ENCODE measurements at regions not wholly inside any gene's neighbourhood (a gene's known extent, or its start where the extent isn't known, plus 50 kb on each side); places are given as distances from the start of the nearest gene placed in this dataset.

GRCh38 chr6:110552076-110552475 is 75.7 kb upstream of the SLC22A16 start:
- Histone ChIP-seq H3K4me1 (ENCODE audit: control insufficient read depth, extremely low read depth, insufficient read depth, low read length) (peaks cover 14% of the 10 kb centered on the region), H3K9me1 (ENCODE audit: control insufficient read depth, extremely low read depth, insufficient read depth, low read length) (no peaks in the 10 kb centered on the region), H3K79me2 (ENCODE audit: control insufficient read depth, insufficient read depth, low read length) (no peaks in the 10 kb centered on the region), H3K4me3 (ENCODE audit: control insufficient read depth in 2 of 3, extremely low read depth in 1 of 3, insufficient read depth in 2 of 3, low read depth in 1 of 3, low read length in 3 of 3) (no peak overlapping the region), H3K27me3 (ENCODE audit: control insufficient read depth, extremely low read depth, insufficient read depth, low read length) (no peaks in the 10 kb centered on the region), H3K4me2 (ENCODE audit: control insufficient read depth, extremely low read depth, insufficient read depth, low read depth, low read length) (no peak overlapping the region), H3K36me3 (ENCODE audit: control insufficient read depth in 2 of 2, extremely low read depth in 1 of 2, insufficient read depth in 2 of 2, low read length in 2 of 2) (no peaks in the 10 kb centered on the region), H4K20me1 (ENCODE audit: control insufficient read depth, extremely low read depth, insufficient read depth, low read length) (no peaks in the 10 kb centered on the region), H3K9me3 (ENCODE audit: control insufficient read depth, low read depth, low read length) (no peaks in the 10 kb centered on the region), H2AFZ (ENCODE audit: control insufficient read depth, low read length) (no peak overlapping the region), H3K9ac (ENCODE audit: control insufficient read depth, extremely low read depth, insufficient read depth, low read length) (no peak overlapping the region), H3K27ac (ENCODE audit: control insufficient read depth, insufficient read depth, low read length) (no peak overlapping the region)
- dilution Hi-C loops (cut with MboI; ENCODE audit: extremely low pct_ligation_motif_present, low sequenced_read_pairs): no loop called here
- no peak for DNase-seq (ENCODE audit: low read depth, low spot score)
- no peak for FAIRE-seq
- TF ChIP-seq CTCF (optimal IDR thresholded peaks at IDR 0.05 in 1 of 3, IDR thresholded peaks at IDR 0.05 in 1 of 3, conservative IDR thresholded peaks at IDR 0.05 in 1 of 3; ENCODE audit: extremely low read depth in 1 of 3, insufficient read depth in 2 of 3, low read length in 3 of 3) (no peak), EZH2 (IDR thresholded peaks at IDR 0.05; ENCODE audit: low read length) (no peak)

DNA sequence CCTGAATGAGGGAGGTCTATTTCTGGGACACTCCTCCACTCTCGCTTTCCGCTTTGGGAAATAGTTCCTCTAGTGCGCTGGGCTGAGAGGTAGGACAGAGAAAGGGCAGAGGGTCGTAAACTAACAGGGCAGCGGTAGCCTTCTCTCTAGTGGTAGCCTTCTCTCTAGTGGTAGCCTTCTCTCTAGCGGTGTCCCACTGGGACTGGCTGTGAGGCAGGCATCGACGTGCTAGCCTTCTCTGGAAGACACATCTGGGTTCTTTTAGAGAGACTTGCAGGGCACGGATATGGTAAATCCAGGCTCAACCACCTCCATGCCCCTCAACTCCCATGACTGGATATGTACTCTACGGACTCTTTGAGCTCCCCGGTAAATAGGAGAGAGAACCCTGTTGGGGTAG is 74.7 kb upstream of the SLC22A16 start:
- H3K27ac ChIP-seq (ENCODE audit: control insufficient read depth, insufficient read depth, low read length): no peak overlapping the region
- H3K27me3 ChIP-seq (ENCODE audit: control insufficient read depth, extremely low read depth, insufficient read depth, low read length): no peaks in the 10 kb centered on the region
- H3K79me2 ChIP-seq (ENCODE audit: control insufficient read depth, insufficient read depth, low read length): no peaks in the 10 kb centered on the region
- peaks cover 22% of the 10 kb centered on the region for H3K4me1 ChIP-seq (ENCODE audit: control insufficient read depth, extremely low read depth, insufficient read depth, low read length)
- FAIRE-seq: no peak
- dilution Hi-C loops (cut with MboI; ENCODE audit: extremely low pct_ligation_motif_present, low sequenced_read_pairs): no loop called here
- no peak for DNase-seq (ENCODE audit: low read depth, low spot score)
- H3K9ac ChIP-seq (ENCODE audit: control insufficient read depth, extremely low read depth, insufficient read depth, low read length): no peak overlapping the region
- TF ChIP-seq EZH2 (IDR thresholded peaks at IDR 0.05; ENCODE audit: low read length) (no peak), CTCF (optimal IDR thresholded peaks at IDR 0.05 in 1 of 3, IDR thresholded peaks at IDR 0.05 in 1 of 3, conservative IDR thresholded peaks at IDR 0.05 in 1 of 3; ENCODE audit: extremely low read depth in 1 of 3, insufficient read depth in 2 of 3, low read length in 3 of 3) (no peak)
- no peak overlapping the region for H2AFZ ChIP-seq (ENCODE audit: control insufficient read depth, low read length)
- no peaks in the 10 kb centered on the region for H3K9me1 ChIP-seq (ENCODE audit: control insufficient read depth, extremely low read depth, insufficient read depth, low read length)
- H3K36me3 ChIP-seq (ENCODE audit: control insufficient read depth in 2 of 2, extremely low read depth in 1 of 2, insufficient read depth in 2 of 2, low read length in 2 of 2): no peaks in the 10 kb centered on the region
- no peaks in the 10 kb centered on the region for H3K9me3 ChIP-seq (ENCODE audit: control insufficient read depth, low read depth, low read length)
- no peak overlapping the region for H3K4me2 ChIP-seq (ENCODE audit: control insufficient read depth, extremely low read depth, insufficient read depth, low read depth, low read length)
- H3K4me3 ChIP-seq (ENCODE audit: control insufficient read depth in 2 of 3, extremely low read depth in 1 of 3, insufficient read depth in 2 of 3, low read depth in 1 of 3, low read length in 3 of 3): no peak overlapping the region
- H4K20me1 ChIP-seq (ENCODE audit: control insufficient read depth, extremely low read depth, insufficient read depth, low read length): no peaks in the 10 kb centered on the region

Measured in keratinocyte (primary cell).